GM18505 (cell line): ENCODE measurements at regions not wholly inside any gene's neighbourhood (a gene's known extent, or its start where the extent isn't known, plus 50 kb on each side); places are given as distances from the start of the nearest gene placed in this dataset.
"Not testable (repeated sequence)": the region's sequence is repeated elsewhere in the genome, so short reads cannot be mapped to it uniquely, and the experiment has no call there.

Experiments used
- ATAC-seq: cut with Tn5 transposase; IDR thresholded peaks from one replicate; pipeline ENCODE4 v1.9.1; 2021; ENCODE audit not compliant: unreplicated experiment
- POLR2A ChIP-seq: IDR thresholded peaks from 4 replicates; pipeline ENCODE4 v1.6.1; 2011; ENCODE audit warnings: borderline replicate concordance; ENCODE audit not compliant: insufficient read depth, insufficient read length; ENCODE audit errors: extremely low read depth

DNA sequence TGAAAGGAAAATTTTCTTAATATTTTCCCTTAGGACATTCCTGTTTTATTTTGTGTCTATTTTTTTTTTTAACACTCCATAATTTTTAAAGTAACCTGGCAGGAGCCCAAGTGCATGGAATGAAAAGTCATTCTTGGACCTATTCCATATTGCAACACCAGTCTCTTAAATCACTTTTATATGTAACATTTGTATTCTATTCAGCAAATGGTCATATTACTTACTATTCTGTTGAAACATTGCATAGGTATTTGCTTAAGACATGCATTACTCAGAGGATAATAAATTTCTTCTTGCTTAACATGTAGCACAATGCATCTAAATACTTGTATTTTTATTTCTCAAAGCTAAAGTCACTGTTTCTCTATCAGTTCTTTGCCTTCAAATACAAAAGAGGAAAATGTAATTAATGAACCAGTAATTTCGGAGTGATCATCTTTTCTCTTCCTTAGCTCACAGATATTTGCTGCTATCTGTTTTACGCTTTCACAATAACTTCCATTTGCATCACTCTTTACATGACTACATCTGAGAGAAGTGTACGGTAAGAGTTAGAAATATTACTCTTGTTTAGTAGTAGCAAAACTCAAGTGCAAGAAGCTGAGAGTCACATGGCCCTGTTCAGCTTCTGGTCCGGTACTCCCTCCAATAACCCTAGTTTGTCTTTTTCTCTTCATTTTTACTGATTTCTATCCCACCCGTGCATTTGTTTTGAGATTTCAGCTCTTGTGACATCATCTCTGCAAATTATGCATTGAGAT, 394.8 kb downstream of the USP25 start:
- TF ChIP-seq POLR2A, result no peak
- ATAC-seq, result no peak

DNA sequence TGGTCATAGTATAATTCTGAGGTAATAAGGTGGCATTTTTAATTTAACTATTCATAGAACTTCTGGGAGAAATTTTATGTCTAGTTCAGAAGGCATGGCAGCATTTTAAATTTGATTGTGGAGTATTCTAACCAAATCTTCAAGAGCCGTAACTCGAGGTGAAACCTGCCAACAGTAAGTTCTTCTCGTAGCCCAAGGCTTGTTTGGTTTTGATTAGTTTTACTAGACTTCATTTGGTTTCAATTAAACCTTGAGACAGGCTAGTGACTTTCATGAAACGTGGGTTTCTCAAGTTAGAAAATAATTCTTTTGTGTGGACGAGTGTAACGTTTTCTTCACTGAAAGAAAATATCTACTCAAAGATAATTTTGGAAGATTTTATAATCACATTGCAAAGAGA, 395.5 kb downstream of the USP25 start:
- TF ChIP-seq POLR2A, result no peak
- ATAC-seq, result no peak

DNA sequence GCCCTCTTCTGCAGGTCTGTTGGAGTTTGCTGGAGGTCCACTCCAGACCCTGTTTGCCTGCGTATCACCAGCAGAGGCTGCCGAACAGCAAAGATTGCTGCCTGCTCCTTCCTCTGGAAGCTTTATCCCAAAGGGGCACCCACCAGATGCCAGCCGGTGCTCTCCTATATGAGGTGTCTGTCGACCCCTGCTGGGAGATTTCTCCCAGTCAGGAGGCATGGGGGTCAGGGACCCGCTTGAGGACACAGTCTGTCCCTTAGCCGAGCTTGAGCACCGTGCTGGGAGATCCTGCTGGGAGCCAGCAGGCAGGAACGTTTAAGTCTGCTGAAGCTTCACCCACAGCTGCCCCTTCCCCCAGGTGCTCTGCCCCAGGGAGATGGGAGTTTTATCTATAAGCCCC, 402.7 kb downstream of the USP25 start:
- not testable (repeated sequence) for ATAC-seq

GRCh38 chr21:16133248-16133647, 403.5 kb downstream of the USP25 start:
- no peak for ATAC-seq
- no peak for TF ChIP-seq POLR2A

- no peak for TF ChIP-seq POLR2A
Observed at GRCh38 chr21:16134134-16134533, 404.4 kb downstream of the USP25 start.

DNA sequence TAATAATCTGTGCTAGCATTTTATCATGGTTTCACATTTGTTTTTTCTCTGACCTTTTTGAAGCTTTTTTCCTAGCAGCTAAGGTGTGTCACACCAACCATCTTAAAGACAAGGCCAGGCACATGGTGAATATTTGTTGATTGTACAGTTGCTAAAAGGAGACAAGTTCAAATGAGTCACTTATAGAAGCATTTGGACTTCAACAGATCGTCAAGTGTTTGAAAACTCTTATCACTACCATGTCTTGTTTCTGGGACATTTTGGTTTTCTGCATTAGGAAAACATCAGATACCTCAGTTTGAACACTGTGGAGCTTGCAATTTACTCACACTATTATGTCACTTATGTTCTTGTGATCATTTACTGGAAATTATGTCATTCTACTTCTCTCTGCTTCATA, 407.3 kb downstream of the USP25 start:
- ATAC-seq, result no peak
- no peak for TF ChIP-seq POLR2A

More at GRCh38 chr21:16134134-16134533, 404.4 kb downstream of the USP25 start:
- ATAC-seq, result no peak

GRCh38 chr21:16145052-16145451, 415.3 kb downstream of the USP25 start:
- no peak for TF ChIP-seq POLR2A
- no peak for ATAC-seq

DNA sequence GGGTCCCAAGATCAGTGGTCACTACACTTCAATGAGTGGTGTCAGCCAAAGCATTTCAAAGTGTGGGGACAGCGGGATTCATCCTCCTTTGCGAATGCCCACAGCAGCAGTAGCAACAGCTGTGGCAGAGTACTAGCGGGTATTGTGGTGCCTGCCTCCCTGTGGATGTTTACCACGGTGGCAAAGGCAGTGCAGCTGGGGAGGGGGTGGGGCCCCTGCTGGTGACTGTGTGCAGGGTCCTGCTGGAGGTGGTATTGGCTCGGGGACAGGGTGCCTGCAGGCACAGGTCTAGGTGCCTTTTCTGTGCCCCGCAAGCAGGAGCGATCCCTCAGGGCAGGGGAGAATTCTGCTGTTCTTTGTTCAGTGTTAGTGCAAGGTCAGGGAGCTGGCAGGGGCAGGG, 415.7 kb downstream of the USP25 start:
- ATAC-seq, result no peak
- TF ChIP-seq POLR2A, result no peak

DNA sequence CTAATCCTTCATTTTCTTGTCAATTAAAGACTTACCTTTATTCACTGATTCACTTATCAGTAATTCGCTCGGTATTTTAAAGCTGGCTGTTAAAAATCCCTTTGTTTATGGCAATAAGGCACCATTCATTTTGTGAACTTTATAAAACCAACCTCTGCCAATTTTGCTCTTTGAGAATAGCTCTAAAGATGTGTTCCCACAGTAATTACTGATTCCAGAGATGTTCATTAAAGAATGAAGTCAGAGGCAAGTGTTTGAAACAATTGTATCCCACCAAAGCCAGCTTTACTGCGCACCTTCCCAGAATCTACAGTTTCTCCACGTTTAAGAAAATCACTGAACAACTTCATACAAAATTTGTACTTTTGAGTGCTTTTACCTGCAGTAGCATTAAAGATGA, 424.5 kb downstream of the USP25 start:
- no peak for TF ChIP-seq POLR2A
- ATAC-seq, result no peak

- ATAC-seq, result no peak
Observed at GRCh38 chr21:16154951-16155635, 425.3 kb downstream of the USP25 start.

GRCh38 chr21:16156841-16157489, 427.2 kb downstream of the USP25 start:
- no peak for ATAC-seq
- no peak for TF ChIP-seq POLR2A

More at GRCh38 chr21:16154951-16155635, 425.3 kb downstream of the USP25 start:
- no peak for TF ChIP-seq POLR2A

DNA sequence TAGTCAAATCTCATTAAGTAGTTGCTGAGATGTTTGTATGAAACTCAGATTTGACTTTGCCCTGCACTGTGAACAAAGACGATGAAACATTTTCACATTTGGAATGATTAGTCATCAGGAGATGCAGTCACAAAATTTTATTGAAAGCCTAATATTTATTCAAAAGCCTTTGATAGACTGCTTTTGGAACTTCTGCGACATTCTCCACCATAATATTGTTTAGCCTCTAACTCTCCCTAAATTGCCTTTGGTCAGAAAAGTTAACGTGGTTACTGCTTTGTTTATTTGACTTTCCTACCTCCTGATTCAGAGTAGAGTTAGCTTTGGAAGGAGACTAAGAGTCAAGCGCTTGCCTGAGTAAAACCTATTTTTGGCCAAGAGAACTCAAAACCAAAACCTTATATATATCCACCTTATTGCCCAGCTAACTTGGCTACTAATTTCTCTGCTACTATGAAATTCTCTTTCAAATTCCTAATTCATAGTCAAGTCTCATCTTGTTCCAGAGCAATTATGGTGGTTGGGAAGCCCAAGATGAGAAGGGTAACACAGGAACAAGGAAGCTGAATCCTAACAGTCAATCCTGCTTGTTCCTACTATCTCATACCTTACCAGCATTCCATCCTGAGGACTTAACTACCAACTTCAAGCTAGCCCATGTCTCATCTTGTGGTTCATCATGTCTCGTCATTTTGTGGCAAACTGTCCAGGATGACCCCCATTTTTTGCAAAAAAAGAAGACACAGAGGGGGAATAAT, 429.6 kb downstream of the USP25 start:
- no peak for ATAC-seq
- no peak for TF ChIP-seq POLR2A

DNA sequence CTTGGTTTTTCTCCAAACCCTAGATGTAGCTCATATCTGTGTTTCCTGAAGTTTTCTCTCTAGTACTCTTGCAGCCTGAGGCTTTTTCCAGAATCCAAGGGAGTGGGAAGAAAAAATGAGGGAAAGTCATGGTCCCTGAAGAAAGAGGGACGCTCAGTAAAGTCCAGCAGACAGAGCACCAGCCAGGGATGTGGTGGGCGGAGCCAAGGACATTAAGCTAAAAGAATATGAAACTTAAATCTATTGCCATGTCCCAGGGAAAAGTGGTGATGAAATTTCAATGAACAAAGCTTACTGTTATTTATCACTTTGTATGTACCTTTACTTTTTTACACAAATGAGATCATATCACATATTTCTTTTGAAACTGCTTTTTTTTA, 430.2 kb downstream of the USP25 start:
- ATAC-seq, result no peak
- no peak for TF ChIP-seq POLR2A
